HT1080 (cell line): ENCODE measurements at regions not wholly inside any gene's neighbourhood (a gene's known extent, or its start where the extent isn't known, plus 50 kb on each side); places are given as distances from the start of the nearest gene placed in this dataset.
A peak's percentile ranks its signal among the peaks of the same experiment; 100 is the strongest.

ENCODE experiments used
- DNase-seq: peaks from one replicate; pipeline ENCODE4 v3.0.0-alpha.2; 2015; ENCODE audit warnings: low read depth

DNA sequence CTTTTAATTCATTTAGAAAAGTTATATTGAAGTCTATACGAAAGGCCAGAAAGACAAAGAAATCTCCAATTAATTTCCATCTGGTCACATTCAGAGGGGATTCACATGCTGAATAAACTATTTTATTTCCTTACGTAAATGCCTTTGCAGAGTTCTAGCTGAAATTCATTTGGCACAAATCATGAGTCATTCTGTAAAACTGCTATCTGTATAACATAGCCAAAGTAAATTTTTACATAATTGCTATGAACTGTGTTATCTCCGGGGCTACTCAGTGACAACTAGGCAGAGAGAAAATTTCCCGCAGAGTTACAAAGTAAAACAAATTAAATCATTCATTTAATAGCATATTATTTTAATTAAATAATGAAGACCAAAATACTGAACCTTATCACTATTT is 463.2 kb upstream of the ADAMTS16 start:
- DNase-seq, result no peak

DNA sequence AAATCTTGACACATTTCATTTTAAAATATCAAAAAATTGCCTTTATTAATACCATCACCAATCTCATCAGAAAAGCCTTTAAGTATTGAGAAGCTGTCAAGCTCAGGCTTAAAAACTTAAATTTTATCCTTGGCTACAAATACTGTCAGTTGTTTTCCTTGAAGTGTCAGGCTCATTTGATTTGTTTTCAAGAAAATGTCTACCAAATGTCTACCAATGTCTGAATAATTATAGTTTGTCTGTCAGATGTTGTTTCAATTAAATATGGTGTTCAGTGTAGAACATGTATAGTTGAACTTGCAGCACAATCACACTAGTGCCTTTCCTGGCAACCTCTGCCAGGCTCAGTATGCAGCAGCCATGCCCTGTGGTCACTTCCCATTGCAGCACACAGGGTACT is 455.2 kb upstream of the ADAMTS16 start:
- DNase-seq, result no peak

DNA sequence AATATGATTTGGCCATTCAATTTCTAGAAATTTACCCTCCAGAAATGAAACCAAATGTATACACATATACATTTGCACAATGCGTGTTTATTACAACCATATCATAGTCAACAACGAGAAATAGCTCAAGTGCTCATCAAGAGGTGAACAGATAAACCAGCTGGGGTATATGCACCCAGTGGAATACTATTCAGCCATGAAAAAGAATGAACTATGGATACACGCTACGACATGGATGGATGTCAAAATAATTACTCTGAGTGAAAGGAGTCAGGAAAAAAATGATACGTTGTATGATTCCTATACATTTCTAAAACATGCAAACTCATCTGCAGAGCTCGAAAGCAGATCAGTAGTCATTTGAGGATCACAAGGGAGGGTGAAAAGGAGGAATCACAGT is 441.5 kb upstream of the ADAMTS16 start:
- DNase-seq, result no peak

DNA sequence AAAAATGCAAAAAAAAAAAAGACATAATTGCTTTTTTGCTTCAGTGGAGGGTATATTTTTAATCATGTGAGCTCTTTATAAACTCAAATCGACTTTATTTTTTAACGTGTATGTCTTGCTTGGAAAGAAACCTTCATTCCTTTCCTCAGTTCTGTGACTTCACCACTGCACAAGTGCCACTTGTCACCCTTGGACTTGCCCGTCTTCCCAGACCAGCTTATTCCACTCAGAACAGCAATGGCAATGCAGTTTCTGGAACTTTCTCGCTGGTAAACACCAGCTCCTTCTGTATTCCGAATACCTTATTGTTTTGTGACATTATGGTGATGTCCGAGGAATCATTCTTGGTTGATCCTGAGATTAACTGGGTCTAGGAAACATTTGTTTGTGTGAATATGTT is 440.5 kb upstream of the ADAMTS16 start:
- no peak for DNase-seq

DNA sequence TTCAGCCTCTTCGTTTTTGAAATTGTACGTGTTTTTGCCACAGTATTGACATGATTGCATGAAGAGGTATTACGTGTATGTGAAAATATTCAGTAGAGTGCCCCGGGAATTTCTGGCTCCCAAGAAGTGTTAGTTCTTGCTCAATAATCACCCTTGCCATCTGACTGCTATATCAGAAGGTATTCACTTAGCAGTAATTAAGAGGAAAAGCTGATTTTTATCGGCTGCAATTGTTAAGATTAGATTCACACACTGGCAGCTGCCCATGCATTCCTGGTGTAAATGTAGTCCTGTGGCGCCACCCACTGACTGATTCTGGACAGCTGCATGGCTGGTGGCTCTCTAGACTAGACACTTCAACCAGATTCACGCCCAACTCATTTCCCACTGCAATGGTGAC is 440.1 kb upstream of the ADAMTS16 start:
- DNase-seq, result peak; percentile 51

DNA sequence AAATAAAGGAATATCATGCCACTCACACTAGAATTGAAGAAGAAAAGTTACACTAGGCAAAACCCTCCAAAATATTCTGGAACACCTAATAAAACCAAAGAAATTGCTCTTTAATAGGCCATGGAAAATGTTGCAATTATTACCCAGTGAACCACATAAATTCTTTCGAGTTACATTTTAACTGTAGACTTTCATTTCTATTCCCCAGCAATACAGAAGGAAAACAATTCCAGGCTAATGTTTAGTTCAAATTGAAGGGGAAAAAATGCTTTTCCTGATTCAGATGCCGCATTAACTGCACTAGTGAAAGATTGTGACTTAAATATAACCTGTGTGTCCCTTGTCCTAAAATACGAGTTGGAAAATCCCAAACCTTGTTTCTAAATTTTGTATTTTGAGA is 439.3 kb upstream of the ADAMTS16 start:
- DNase-seq, result no peak

DNA sequence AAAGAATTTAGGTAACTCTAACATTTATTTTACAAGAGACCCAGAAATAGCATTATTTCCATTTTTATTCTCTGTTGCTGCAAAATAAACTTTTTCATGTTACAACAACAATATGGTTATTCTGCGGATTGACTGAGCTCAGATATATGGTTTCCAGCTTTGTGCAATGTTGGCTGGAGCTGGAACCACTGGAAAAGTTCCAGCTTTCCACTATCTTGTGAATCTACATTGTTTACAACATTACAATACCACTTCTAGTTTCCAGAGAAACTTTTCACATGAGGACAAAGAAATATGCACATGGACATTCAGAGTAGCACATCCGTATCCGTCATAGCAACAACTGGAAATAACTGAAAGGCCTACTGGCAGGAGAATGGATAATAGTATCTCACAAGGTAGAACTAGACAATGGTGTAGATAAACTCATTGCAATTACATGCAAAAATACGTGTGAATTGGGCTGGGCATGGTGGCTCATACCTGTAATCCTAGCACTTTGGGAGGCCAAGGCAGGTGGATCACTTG is 436.1 kb upstream of the ADAMTS16 start:
- DNase-seq, result no peak

DNA sequence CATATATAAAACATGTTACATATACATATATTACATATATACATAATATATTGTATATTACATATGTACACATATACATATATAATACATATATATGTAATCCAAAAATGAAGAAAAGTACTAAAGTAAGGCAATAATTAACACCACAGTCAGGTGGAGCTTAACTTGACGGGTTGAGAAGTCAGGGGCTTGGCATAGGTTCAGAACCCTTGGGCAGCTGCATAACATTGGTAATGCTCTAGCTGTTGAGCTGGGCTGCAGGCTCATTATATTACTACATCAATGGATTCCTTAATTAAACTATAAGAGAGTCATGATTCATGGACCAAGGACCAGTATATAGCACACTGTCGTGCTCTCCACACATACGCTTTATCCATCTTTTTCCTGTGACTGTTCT is 435.2 kb upstream of the ADAMTS16 start:
- DNase-seq, result no peak

DNA sequence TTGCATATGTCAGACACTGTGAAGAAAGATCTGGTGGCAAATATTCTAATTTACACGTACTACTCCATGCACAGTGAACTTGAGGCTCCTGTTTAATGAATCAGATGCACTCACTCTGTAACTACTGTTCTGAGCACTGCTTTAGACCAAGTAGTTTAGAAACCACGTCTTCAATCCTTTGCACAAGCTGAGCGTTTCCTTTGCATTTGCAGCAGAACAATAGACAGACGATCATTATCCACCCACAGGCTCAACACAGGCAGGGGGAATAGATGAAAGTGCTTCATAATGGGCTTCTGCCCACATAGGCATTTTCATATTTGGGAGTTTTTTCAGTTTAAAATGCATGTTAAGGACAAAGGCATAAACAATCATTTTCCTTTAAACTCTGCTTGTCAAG is 423.3 kb upstream of the ADAMTS16 start:
- DNase-seq, result no peak

DNA sequence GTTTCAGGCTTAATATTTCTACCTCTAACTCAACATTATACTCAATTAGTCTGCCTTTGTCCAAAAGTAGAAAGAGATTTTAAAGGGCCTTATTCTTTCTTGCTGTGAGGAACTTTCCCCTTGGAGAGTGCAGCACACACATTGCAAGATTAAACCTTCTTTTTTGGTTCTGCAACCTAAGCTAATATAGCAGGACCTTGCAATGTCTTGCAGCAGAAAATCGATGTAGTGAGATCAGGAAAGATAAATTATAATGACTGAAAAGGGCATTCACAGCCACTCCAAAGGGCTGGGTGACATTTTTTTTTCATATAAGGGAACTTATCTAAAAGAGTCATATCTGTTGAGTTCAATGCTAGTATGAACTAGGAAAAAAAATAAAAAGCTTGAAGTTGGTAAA is 422.7 kb upstream of the ADAMTS16 start:
- no peak for DNase-seq

DNA sequence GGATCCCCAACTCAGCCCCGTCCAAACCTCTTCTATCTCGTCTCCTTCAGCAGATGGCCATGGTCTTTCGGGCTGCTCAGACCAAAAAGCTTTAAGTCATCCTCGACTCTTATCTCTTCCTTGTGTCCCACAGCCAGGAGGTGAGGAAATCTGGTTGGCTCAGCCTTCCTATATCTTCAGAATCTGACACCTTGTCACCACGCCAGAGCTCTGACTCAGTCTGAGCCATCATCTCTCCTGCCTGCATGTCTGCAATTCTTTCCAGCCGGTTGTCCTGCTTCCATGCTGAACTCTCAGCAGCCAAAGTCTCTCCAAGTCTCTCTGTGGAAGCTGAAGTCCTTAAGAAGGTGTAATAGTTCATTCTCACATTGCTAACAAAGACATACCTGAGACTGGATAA is 419.3 kb upstream of the ADAMTS16 start:
- DNase-seq, result peak; percentile 76

DNA sequence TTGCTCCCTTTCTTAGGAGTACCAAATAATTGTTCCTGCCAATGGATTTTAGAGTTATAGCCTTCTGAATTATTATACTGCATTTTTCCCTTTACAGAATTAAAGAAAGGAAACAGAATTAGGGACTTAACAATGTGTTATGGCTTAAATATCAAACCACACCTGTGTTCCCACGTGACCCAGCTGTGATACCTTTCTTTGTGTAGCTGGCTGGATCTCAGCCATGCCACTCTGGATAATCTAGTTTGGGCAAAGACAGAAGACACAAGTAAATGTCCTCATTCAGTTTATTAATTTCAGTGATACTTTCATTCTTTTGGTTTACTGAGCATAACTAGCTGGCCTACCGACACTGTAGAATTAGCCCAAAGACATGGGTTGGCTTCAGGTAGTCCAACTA is 417.2 kb upstream of the ADAMTS16 start:
- no peak for DNase-seq

DNA sequence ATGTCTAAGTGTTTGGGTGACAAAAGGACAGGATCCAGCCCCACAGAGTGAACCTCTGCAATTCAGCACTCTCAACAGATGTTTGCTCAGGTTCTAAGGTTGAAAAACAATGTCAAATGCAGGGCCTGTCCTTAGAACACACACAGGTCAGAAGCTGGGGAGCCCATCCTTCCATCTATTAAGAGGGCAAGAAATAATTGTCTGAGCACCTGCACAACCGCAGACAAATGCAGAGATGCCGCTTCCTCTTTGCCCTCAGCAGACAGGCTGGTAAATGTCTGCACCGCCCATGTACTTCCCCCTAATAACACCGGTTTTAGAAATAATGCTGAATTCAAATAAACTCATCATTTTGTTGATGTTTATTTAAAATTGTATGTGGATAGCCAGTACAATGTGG is 414.5 kb upstream of the ADAMTS16 start:
- DNase-seq, result no peak

DNA sequence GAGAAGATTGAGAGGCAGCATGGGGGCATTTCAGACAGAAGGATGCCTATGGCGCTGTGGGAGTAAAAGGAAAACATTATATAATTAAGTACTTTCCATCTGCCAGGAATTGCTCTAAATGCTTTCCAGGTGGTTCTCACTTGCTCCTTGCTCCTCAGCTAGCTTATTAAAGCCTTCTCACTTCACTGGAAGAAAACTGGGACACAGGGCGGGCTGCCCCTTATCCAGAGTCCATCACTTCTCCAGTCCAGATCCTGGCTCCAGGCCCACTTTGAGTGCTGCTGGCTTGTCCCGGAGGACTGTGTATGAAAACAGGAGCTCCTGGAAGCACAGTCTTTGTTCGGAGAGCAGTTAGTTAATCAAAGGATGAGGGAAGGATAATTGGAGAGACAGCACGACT is 409.9 kb upstream of the ADAMTS16 start:
- no peak for DNase-seq

DNA sequence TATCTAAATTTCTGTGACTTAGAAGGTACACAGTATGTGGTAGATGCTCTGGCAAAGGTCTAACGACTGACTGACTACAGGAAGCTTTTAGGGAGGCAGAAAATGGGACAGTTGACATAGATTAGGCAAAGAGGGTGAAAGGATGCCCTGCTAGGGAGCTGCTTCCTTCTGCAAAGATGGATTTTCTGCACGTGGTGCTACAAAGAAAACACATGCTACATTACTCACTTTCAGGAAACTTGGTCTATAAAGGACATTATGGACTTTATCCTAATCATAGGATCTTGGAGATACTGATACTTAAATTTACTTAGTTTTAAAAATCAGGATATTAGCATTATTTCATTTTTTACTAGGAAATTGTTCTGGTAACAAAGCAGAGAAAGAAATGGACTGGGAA is 405.8 kb upstream of the ADAMTS16 start:
- no peak for DNase-seq

DNA sequence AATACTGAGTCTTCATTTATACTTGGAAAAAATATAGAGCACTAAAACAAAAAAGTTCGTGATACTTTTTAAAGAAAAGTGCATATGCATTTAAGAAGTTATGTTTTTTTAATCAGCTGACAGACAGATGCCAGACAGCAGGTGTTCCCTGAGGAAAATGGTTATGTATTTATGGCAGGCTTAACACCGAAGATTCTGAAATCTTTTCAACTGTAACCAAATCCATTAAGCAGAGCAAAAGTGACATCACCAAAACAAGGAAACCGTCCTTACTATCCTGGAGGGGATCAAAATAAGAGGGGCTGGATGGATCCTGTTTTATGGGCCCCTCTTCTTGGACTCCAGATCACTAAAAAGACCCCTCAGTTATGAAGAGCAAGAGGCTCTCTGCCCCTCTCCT is 404.9 kb upstream of the ADAMTS16 start:
- no peak for DNase-seq

DNA sequence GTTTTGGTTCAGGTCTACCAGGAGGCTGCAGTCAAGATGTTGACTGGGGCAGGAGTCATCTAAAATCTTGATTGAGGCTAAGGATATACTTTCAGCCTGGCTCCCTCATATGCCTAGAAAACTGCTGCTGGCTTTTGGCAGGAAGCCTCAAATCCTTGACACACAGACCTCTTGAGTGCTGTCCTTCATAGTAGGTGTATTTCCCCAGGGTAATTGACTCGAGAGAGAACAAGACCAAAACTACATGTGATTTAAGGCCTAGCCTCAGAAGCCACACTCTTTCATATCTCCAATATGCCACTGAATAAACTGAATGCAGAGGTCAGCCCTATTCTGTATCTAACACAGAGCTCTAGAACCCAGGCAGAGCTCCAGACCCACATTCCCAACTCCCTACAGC is 402.3 kb upstream of the ADAMTS16 start:
- DNase-seq, result no peak

DNA sequence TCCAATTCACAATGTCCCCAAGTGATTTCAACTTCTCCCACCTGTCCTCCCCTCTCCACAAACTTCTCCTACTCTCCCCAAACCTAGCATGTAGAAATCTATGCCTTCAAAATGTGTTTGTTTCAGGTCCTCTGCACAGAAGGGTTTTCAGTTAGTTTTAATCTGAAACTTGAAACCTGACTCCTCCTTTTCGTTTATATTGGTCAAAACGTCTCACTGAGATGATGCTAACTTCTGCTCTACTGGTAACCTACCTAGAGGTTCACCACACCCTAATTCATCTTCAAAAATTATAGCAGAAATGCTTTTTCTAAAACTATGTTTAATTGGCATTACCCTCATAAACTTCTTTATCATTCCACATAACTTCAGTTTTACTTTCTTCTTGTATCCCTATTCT is 401.8 kb upstream of the ADAMTS16 start:
- DNase-seq, result no peak

DNA sequence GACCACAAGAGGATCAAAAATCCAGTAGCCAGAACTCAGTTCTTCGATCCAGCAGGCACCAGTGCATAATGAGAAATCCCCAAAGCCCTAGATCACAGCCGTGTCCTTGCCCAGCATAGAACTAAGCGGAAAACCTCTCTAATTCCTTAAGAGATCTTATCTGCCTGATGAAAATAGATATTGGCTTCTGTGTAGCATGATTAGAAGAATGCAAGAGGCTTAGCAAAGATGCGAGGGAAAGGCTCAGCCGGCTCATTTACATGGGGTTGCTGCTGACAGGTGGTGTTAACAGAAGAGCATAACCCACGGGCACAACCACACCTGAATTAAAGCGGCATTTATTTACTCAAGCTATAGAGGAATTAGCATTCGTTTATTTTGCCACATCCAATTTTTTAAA is 400.0 kb upstream of the ADAMTS16 start:
- no peak for DNase-seq

DNA sequence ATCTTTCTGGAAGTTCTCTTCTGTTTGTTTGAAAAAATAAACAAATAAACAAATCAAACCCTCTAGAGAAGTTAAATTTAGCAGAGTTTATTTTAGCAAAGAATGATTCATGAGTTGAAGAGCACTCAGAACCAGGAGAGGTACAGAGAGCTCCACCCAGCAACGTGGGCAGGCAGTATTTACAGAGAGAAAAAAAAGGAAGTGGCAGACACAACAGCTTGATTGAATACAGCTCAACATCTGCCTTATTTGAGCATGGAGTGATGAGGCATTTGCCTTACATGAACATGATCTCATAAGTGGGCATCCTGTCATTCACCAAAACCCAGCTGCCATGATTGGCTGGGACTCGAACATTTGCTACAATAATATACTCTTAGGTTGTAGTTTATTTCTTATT is 381.6 kb upstream of the ADAMTS16 start:
- no peak for DNase-seq

DNA sequence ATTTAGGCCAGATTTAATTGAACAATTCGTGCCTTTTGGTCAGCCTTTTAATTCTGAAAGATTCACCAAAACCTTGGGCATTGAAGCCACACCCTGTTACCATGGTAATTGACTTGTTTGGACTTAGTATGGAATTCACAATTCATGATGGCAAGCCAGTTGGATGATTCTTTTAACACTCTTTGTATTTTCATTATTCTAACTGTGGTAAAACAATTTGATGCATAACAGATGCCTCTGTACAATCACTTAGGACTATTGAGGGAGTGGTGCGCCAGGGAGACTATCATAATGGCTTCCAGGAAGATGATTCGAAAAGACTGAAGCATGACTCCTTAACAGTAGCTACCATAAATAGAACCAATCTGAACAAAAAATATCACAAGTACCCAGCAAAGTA is 381.1 kb upstream of the ADAMTS16 start:
- DNase-seq, result no peak

DNA sequence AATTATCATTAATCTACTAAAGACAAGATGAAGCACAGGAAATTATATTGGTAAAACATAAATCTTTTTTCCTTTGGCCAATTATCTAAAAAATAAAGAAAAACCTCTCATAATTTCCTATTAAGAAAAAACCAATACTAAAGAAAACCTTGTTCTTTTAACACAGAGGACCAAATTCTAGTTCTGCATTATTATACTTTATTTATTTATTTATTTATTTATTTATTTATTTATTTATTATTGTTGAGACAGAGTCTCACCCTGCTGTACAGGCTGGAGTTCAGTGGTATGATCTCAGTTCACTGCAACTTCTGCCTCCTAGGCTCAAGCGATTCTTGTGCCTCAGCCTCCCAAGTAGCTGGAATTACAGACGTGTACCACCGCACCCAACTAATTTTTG is 377.8 kb upstream of the ADAMTS16 start:
- DNase-seq, result no peak

DNA sequence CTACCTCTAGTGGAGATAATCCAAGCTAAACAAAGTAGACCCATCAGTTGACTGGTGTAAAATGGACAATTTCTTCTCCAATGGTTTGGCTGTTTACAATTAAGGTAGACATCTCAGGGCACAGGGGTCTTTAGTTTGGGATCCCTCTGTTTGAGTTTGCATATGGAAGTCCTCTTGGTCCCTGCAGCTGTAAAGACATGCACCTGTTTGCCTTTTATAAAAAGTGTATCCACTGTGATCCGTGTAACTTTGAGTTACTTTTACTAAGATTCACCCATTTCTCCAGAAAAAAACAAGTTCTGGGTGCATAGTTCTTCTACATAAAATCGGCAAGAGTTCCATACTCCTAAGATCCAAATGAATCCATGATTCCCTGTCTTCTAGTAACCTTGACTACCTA is 374.7 kb upstream of the ADAMTS16 start:
- DNase-seq, result no peak

DNA sequence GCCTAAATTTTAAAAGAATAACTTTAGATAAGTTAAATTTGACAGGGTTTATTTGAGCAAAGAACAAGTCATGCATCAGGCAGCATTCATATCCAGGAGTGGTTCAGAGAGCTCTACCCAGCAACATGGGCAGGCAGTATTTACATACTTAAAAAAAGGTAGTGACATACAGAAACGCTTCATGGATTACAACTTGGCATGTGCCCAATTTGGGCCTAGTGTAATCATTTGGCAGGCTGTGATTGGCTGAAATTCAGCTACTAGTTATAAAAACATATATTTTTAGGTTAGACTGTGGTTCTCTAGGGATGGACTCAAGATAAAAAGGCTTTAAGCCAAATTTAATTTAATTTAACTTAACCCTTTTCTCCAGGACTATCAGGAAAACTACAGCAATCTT is 374.0 kb upstream of the ADAMTS16 start:
- DNase-seq, result no peak

DNA sequence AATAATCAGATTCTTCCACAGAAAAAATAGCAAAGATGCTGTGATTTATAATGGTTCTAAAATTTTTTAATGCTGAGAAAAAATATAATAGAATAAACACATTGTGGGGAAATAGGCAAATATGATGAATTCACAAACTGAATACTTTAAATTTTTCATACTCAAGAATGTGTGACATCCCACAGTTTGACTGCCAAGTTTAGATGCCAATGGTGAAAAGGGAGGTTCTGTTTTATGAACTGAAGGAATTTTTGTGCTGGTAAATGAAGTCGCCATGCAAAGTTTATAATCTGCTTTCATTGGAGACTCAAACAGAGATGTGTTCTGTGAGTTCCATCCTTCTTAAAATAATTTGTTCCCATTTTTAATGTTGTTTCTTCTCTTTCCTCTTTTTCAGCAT is 367.5 kb upstream of the ADAMTS16 start:
- no peak for DNase-seq
